ENCODE measurements at regions not wholly inside any gene's neighbourhood (a gene's known extent, or its start where the extent isn't known, plus 50 kb on each side); places are given as distances from the start of the nearest gene placed in this dataset.

DNA sequence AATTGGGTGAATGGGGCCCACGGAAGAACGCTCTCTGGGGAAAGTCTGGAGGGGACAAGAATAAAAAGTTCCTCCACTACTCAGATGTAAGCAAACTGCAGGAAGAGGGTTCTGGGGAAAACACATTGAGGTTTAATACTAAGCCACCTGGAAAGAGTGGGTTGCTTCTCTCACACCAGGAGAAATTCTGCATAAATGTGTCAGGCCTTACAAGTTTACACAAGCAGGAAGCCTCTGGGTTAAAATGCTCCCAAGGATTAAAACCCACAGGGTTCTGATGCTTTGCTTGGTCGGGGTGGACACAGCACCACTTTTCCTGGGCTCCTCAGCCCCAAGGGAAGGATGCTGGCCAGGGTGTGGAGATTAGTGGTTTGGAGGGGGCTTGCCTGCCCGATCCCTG lies 122.1 kb upstream of the SLC22A23 start:
- Histone ChIP-seq H3K36me3 (no peaks in the 10 kb centered on the region), H3K4me3 (no peak overlapping the region), H3K27ac (no peak overlapping the region), H3K4me1 (no peaks in the 10 kb centered on the region), H3K27me3 (no peaks in the 10 kb centered on the region), H3K9me3 (no peaks in the 10 kb centered on the region)
- 81 to 90% methylated on average over 4 of the region's 4 CpGs for WGBS, 2 donors
- DNase-seq, result no peak
- no peak for ATAC-seq (ENCODE audit: low FRiP score in 2 of 2)
- TF ChIP-seq CTCF (IDR thresholded peaks at IDR 0.05) (no peak), POLR2AphosphoS5 (IDR thresholded peaks at IDR 0.05) (no peak), POLR2A (IDR thresholded peaks at IDR 0.05) (no peak), EP300 (IDR thresholded peaks at IDR 0.05) (no peak)

DNA sequence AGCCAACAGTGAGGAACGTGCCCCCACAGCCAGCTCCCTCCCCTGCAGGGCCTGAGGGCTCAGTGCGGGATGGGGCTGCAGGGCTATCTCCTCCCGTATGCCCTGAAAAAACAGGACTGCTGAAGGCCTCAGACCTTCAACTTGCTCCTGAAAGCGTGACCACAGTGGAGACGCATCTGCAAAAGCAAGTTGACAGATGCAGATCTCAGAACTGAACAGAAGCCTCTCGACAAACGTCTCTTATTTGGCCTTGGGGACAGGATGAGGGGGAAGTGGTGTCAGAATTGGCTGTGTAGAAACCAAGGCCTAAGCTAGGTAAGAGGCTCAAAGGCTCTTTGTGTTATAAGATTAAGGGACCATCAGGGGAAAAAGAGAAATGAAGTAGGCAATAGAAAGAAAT lies 120.7 kb upstream of the SLC22A23 start:
- DNase-seq (no peak), ATAC-seq (ENCODE audit: low FRiP score in 2 of 2) (no peak)
- Histone ChIP-seq H3K27me3 (no peaks in the 10 kb centered on the region), H3K27ac (no peak overlapping the region), H3K36me3 (no peaks in the 10 kb centered on the region), H3K9me3 (no peaks in the 10 kb centered on the region), H3K4me3 (no peak overlapping the region), H3K4me1 (no peaks in the 10 kb centered on the region)
- 77 to 80% methylated on average over 7 of the region's 7 CpGs for WGBS, 2 donors
- TF ChIP-seq POLR2A (IDR thresholded peaks at IDR 0.05) (no peak), EP300 (IDR thresholded peaks at IDR 0.05) (no peak), POLR2AphosphoS5 (IDR thresholded peaks at IDR 0.05) (no peak), CTCF (IDR thresholded peaks at IDR 0.05) (no peak)

- TF ChIP-seq EP300 (IDR thresholded peaks at IDR 0.05) (no peak), CTCF (IDR thresholded peaks at IDR 0.05) (no peak), POLR2A (IDR thresholded peaks at IDR 0.05) (no peak), POLR2AphosphoS5 (IDR thresholded peaks at IDR 0.05) (no peak)
- no peak overlapping the region for H3K27ac ChIP-seq
- no peaks in the 10 kb centered on the region for H3K9me3 ChIP-seq
- no peak for DNase-seq
- H3K4me1 ChIP-seq, result no peaks in the 10 kb centered on the region
- H3K4me3 ChIP-seq, result no peak overlapping the region
- 82 to 90% methylated on average over 8 of the region's 8 CpGs for WGBS, 2 donors
- ATAC-seq (ENCODE audit: low FRiP score in 2 of 2), result no peak
- H3K36me3 ChIP-seq, result no peaks in the 10 kb centered on the region
- no peaks in the 10 kb centered on the region for H3K27me3 ChIP-seq
Observed at GRCh38 chr6:3575701-3576100, 118.9 kb upstream of the SLC22A23 start.

GRCh38 chr6:3575166-3575565 lies 118.3 kb upstream of the SLC22A23 start:
- Histone ChIP-seq H3K4me1 (no peaks in the 10 kb centered on the region), H3K27me3 (no peaks in the 10 kb centered on the region), H3K4me3 (no peak overlapping the region), H3K27ac (no peak overlapping the region), H3K36me3 (no peaks in the 10 kb centered on the region), H3K9me3 (no peaks in the 10 kb centered on the region)
- WGBS, 2 donors, result 82 to 83% methylated on average over 5 to 6 of the region's 6 CpGs
- DNase-seq (no peak), ATAC-seq (ENCODE audit: low FRiP score in 2 of 2) (no peak)
- TF ChIP-seq CTCF (IDR thresholded peaks at IDR 0.05) (no peak), POLR2A (IDR thresholded peaks at IDR 0.05) (no peak), EP300 (IDR thresholded peaks at IDR 0.05) (no peak), POLR2AphosphoS5 (IDR thresholded peaks at IDR 0.05) (no peak)

DNA sequence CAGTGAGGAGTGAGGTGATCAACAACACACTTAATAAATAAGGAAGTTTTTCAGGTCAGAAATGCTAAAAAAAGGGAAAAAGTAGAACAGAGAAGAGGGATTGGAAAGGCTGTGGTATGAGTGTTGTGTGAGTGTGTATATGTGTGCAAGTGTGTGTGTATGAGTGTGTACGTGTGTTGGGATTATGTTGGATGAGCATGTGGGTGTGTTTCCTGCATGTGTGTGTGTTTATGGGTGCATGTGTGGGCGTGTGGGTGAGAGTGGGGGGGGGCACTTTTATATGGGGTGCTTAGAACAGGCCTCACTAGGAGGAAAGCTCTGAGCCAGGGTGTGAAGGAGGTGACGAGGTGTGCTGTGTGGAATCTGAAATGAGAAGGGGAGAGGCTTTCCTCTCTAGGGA lies 116.8 kb upstream of the SLC22A23 start:
- Histone ChIP-seq H3K27ac (no peak overlapping the region), H3K4me1 (no peaks in the 10 kb centered on the region), H3K9me3 (no peaks in the 10 kb centered on the region), H3K27me3 (no peaks in the 10 kb centered on the region), H3K4me3 (no peak overlapping the region), H3K36me3 (no peaks in the 10 kb centered on the region)
- 74 to 82% methylated on average over 3 of the region's 3 CpGs for WGBS, 2 donors
- ATAC-seq (ENCODE audit: low FRiP score in 2 of 2) (no peak), DNase-seq (no peak)
- TF ChIP-seq POLR2A (IDR thresholded peaks at IDR 0.05), result no peak
- no peak for TF ChIP-seq CTCF (IDR thresholded peaks at IDR 0.05)
- TF ChIP-seq EP300 (IDR thresholded peaks at IDR 0.05), result no peak
- no peak for TF ChIP-seq POLR2AphosphoS5 (IDR thresholded peaks at IDR 0.05)

Data from upper lobe of left lung (tissue), 6 donors.